ENCODE measurements at regions not wholly inside any gene's neighbourhood (a gene's known extent, or its start where the extent isn't known, plus 50 kb on each side); places are given as distances from the start of the nearest gene placed in this dataset.

DNA sequence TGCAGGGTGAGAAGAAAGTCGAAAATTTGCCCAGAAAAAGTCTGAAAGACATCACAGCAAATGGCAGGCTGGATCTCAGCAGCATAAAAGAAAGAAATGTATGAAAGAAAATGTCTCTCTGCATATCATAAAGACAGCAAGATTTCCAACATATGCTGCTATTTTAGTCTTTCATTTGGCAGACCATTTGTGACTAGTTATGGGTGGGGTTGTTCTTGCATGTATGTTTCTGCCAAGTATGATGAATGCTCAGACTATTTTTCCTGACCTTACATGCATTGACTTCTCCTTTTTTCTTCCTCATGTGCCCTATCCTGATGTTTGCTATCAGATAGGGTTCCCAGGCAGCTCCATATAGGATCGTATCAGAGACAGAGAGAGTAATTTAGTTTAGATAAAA, 58.5 kb upstream of the PARD3B start:
- Histone ChIP-seq H3K9me3 (no peaks in the 10 kb centered on the region), H3K27me3 (no peaks in the 10 kb centered on the region), H3K27ac (replicated peaks in 1 of 4) (no peak overlapping the region), H3K36me3 (no peaks in the 10 kb centered on the region), H3K4me3 (no peak overlapping the region), H3K4me1 (peaks cover 0 to 16% (median 2%) of the 10 kb centered on the region in 4 donors)
- intact Hi-C loops (cut with DNase I), result no loop called here
- 61% methylated on average over 2 of the region's 2 CpGs for WGBS
- DNase-seq (ENCODE audit: extremely low spot score), result no peak
- no peak for TF ChIP-seq POLR2A (IDR thresholded peaks at IDR 0.05; ENCODE audit: low read depth)
- TF ChIP-seq POLR2AphosphoS5 (IDR thresholded peaks at IDR 0.05), result no peak
- TF ChIP-seq, protein P1, sequence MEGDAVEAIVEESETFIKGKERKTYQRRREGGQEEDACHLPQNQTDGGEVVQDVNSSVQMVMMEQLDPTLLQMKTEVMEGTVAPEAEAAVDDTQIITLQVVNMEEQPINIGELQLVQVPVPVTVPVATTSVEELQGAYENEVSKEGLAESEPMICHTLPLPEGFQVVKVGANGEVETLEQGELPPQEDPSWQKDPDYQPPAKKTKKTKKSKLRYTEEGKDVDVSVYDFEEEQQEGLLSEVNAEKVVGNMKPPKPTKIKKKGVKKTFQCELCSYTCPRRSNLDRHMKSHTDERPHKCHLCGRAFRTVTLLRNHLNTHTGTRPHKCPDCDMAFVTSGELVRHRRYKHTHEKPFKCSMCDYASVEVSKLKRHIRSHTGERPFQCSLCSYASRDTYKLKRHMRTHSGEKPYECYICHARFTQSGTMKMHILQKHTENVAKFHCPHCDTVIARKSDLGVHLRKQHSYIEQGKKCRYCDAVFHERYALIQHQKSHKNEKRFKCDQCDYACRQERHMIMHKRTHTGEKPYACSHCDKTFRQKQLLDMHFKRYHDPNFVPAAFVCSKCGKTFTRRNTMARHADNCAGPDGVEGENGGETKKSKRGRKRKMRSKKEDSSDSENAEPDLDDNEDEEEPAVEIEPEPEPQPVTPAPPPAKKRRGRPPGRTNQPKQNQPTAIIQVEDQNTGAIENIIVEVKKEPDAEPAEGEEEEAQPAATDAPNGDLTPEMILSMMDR (IDR thresholded peaks at IDR 0.05), result no peak
- no peak for TF ChIP-seq EP300 (IDR thresholded peaks at IDR 0.05)

DNA sequence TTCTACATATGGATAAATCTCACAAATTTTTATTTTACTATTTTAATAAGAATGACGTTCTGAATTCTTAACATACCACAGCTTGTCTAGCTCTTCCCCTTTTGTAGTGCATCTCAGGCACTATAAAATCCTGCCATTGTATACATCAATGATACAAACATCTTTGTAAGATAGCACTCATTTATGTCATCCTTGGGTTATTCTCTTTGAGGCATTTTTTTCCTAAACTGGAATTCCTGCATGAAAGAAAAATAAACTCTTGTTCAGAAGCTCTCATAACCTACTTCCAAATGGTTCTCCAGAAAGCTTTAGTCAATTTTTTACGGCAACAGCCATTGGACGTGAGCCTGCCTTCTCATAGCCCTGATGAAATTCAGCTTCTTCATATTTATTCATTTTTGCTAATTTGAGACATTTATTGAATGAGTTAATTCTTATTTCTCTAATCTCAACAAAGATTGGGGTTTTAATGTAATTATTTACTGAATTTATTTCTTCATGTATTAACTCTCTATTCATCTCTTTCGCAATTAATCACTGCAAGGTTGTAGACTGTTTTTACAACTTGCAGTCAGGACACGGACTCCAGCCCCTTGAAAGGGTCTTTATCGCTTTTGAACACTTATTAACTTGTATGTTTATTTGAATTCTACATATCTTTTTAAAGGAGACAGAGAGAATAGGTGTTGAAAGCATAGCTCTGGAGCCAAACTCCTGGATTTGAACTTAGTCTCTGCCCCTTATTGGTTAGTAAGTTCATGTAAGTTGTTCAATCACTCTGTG, 57.6 kb upstream of the PARD3B start:
- H3K36me3 ChIP-seq, result no peaks in the 10 kb centered on the region
- intact Hi-C loops (cut with DNase I), result no loop called here
- 70% methylated on average over 6 of the region's 6 CpGs for WGBS
- no peak overlapping the region for H3K27ac ChIP-seq (replicated peaks in 1 of 4)
- H3K9me3 ChIP-seq, result no peaks in the 10 kb centered on the region
- TF ChIP-seq POLR2A (IDR thresholded peaks at IDR 0.05; ENCODE audit: low read depth), result no peak
- TF ChIP-seq, protein P1 (IDR thresholded peaks at IDR 0.05), result no peak
- no peak for TF ChIP-seq EP300 (IDR thresholded peaks at IDR 0.05)
- no peak for TF ChIP-seq POLR2AphosphoS5 (IDR thresholded peaks at IDR 0.05)
- no peak overlapping the region for H3K4me3 ChIP-seq
- no peaks in the 10 kb centered on the region for H3K27me3 ChIP-seq
- H3K4me1 ChIP-seq, result peaks cover 0 to 16% (median 2%) of the 10 kb centered on the region in 4 donors
- DNase-seq (ENCODE audit: extremely low spot score), result no peak

DNA sequence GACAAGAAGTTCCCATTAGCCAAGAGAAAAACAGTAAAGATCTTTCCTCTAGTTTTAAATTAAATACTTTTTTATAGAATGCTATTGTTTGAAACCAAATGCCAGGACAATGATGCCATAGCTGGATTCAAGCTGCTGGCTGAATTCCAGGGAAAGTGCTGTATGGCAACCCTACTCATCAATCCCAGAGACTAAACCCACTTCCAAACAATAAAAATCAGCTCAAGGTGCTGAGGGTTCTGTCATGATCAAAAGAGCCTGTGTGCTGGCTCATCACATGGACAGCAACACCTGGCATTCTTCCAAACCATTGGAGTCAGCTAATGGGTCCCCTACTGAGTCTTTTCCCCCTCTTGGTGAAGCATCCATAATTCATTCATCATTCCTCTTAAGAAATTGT, 53.7 kb upstream of the PARD3B start:
- H3K27me3 ChIP-seq, result no peaks in the 10 kb centered on the region
- H3K4me1 ChIP-seq, result peaks cover 0 to 14% (median 2%) of the 10 kb centered on the region in 4 donors
- no peak overlapping the region for H3K4me3 ChIP-seq
- DNase-seq (ENCODE audit: extremely low spot score), result no peak
- no peaks in the 10 kb centered on the region for H3K9me3 ChIP-seq
- H3K36me3 ChIP-seq, result no peaks in the 10 kb centered on the region
- no peak overlapping the region for H3K27ac ChIP-seq (replicated peaks in 1 of 4)
- intact Hi-C loops (cut with DNase I), result no loop called here
- TF ChIP-seq POLR2AphosphoS5 (IDR thresholded peaks at IDR 0.05) (no peak), EP300 (IDR thresholded peaks at IDR 0.05) (no peak), POLR2A (IDR thresholded peaks at IDR 0.05; ENCODE audit: low read depth) (no peak)
- TF ChIP-seq, protein P1 (IDR thresholded peaks at IDR 0.05), result no peak

DNA sequence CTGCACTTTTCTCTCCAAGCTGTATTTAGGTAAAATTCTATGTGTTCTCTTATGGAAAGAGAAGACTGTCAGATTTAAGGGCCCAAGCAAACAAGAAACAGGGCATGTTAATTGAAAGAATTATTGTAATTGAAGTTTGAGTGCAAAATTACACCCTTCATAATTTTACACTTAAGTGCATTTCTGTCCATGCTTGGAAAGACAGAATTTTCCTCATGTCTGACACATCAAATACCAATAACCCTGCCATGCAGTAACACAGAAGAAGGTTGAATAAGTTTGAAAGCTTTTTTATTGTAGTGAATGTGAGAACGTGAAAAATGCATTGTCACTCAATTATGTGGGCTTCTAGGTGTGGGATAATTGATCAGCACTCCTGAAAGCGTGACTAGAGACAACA, 52.9 kb upstream of the PARD3B start:
- Histone ChIP-seq H3K4me3 (no peak overlapping the region), H3K4me1 (peaks cover 0 to 8% (median 0%) of the 10 kb centered on the region in 4 donors), H3K9me3 (no peaks in the 10 kb centered on the region), H3K36me3 (no peaks in the 10 kb centered on the region), H3K27ac (replicated peaks in 1 of 4) (no peak overlapping the region), H3K27me3 (no peaks in the 10 kb centered on the region)
- 94% methylated on average over 2 of the region's 2 CpGs for WGBS
- no peak for DNase-seq (ENCODE audit: extremely low spot score)
- TF ChIP-seq POLR2A (IDR thresholded peaks at IDR 0.05; ENCODE audit: low read depth), result no peak
- no peak for TF ChIP-seq EP300 (IDR thresholded peaks at IDR 0.05)
- TF ChIP-seq, protein P1 (IDR thresholded peaks at IDR 0.05), result no peak
- no peak for TF ChIP-seq POLR2AphosphoS5 (IDR thresholded peaks at IDR 0.05)
- intact Hi-C loops (cut with DNase I), result no loop called here

DNA sequence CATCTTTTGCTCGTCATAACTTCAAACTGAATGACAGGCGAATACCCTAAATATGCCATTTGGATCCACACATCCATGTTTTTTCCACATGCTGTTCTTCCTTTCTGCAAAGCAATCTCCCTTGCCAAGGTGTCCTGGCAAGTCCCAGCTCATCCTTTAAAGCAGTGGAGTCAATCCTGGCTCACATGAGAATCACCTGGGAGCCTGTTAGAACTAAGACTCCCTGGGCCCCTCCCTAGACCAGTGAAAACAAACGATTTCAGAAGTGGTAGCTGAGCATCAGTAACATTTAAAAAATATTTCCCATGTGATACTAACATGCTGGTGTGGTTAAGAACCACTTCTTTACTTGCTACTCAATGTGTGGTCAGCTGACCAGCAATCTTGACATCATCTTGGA, 50.6 kb upstream of the PARD3B start:
- no peak for TF ChIP-seq EP300 (IDR thresholded peaks at IDR 0.05)
- TF ChIP-seq, protein P1 (IDR thresholded peaks at IDR 0.05), result no peak
- no peak for TF ChIP-seq POLR2AphosphoS5 (IDR thresholded peaks at IDR 0.05)
- no peak for TF ChIP-seq POLR2A (IDR thresholded peaks at IDR 0.05; ENCODE audit: low read depth)
- Histone ChIP-seq H3K4me1 (no peaks in the 10 kb centered on the region), H3K36me3 (no peaks in the 10 kb centered on the region), H3K27ac (replicated peaks in 1 of 4) (no peak overlapping the region), H3K4me3 (no peak overlapping the region), H3K27me3 (no peaks in the 10 kb centered on the region), H3K9me3 (no peaks in the 10 kb centered on the region)
- 66% methylated on average over 3 of the region's 3 CpGs for WGBS
- intact Hi-C loops (cut with DNase I), result no loop called here
- DNase-seq (ENCODE audit: extremely low spot score), result no peak

Data from esophagus muscularis mucosa (tissue), 4 donors.